ENCODE measurements at regions not wholly inside any gene's neighbourhood (a gene's known extent, or its start where the extent isn't known, plus 50 kb on each side); places are given as distances from the start of the nearest gene placed in this dataset.

DNA sequence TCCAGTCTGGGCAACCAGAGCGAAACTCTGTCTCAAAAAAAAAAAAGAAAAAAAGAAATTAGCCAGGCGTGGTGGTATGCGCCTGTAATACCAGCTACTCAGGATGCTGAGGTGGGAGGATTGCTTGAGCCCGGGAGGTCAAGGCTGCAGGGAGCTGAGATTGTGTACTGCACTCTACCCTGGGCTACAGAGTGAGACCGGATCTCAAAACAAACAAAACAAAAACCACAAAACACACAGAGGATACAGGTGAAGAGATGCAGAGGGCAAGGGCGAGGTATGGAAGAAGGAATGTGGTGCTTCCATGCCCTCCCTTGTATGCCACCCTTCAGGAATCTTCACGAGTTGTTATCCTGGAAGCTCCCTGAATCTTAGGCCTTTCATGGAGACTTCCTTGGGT, 68.5 kb downstream of the NDUFS5 start:
- intact Hi-C loops (cut with DNase I), result loop anchor here in 1 of 2 donors (10.0 kb wide), 1 partner anchor 220 kb away; the partner anchor contains the start of gene MYCBP
- Histone ChIP-seq H3K4me3 (ENCODE audit: low read length in 2 of 2) (no peak overlapping the region), H3K4me1 (ENCODE audit: control insufficient read depth in 1 of 2, insufficient read depth in 2 of 2, low read length in 2 of 2) (no peaks in the 10 kb centered on the region), H3K9me3 (ENCODE audit: control insufficient read depth, low read length) (no peaks in the 10 kb centered on the region), H3K36me3 (ENCODE audit: control insufficient read depth in 1 of 2, insufficient read depth in 2 of 2, low read length in 1 of 2) (no peaks in the 10 kb centered on the region), H3K27ac (ENCODE audit: low read depth in 1 of 2, low read length in 2 of 2) (no peak overlapping the region), H3K27me3 (ENCODE audit: control insufficient read depth in 1 of 2, insufficient read depth in 2 of 2, low read length in 1 of 2) (no peaks in the 10 kb centered on the region)
- 93 to 94% methylated on average over 7 of the region's 7 CpGs for WGBS, 2 donors
- ATAC-seq (ENCODE audit: low FRiP score) (no peak), DNase-seq (no peak)

DNA sequence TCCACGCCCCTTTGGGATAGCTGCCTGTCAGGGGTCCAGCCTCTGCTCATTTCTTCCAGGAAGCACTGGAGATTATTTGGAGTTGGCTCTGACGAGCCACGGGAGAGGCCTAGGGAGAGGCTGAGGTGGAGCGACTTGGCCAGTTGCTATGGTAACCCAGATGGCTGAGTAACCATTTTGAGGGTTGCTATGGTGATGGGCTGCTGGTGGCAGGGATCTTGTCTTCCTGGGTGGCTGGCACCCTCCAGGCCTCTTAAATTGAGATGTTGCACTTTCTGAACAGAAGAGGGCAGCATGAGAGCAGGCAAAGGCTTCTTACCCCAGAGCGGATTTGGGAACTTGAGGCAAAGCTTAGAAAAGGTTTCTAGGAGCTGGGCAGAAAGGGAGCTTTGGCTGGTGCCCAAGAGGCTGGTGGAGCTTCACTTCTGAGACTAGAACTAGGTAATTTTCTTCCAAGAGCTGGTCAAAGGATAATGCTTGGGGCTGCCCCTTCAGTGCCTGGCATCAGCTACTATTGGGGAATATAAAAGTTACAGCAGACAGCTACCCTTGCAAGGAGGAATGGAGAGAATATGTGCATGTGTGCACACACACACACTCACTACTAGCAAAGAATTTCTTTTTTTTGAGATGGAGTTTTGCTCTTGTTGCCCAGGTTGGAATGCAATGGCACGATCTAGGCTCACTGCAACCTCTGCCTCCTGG, 72.5 kb downstream of the NDUFS5 start:
- intact Hi-C loops (cut with DNase I), result loop anchor here in 1 of 2 donors (2.0 to 10.0 kb wide), 2 partner anchors 224 to 440 kb away; partner anchors contain the start of gene MYCBP
- DNase-seq (peak; percentile 73 to 87), ATAC-seq (ENCODE audit: low FRiP score) (peak; percentile 84)
- Histone ChIP-seq H3K36me3 (ENCODE audit: control insufficient read depth in 1 of 2, insufficient read depth in 2 of 2, low read length in 1 of 2) (no peaks in the 10 kb centered on the region), H3K9me3 (ENCODE audit: control insufficient read depth, low read length) (no peaks in the 10 kb centered on the region), H3K4me3 (ENCODE audit: low read length in 2 of 2) (no peak overlapping the region), H3K27ac (ENCODE audit: low read depth in 1 of 2, low read length in 2 of 2) (no peak overlapping the region), H3K4me1 (ENCODE audit: control insufficient read depth in 1 of 2, insufficient read depth in 2 of 2, low read length in 2 of 2) (no peaks in the 10 kb centered on the region), H3K27me3 (ENCODE audit: control insufficient read depth in 1 of 2, insufficient read depth in 2 of 2, low read length in 1 of 2) (no peaks in the 10 kb centered on the region)
- 11 to 17% methylated on average over 6 of the region's 6 CpGs for WGBS, 2 donors

DNA sequence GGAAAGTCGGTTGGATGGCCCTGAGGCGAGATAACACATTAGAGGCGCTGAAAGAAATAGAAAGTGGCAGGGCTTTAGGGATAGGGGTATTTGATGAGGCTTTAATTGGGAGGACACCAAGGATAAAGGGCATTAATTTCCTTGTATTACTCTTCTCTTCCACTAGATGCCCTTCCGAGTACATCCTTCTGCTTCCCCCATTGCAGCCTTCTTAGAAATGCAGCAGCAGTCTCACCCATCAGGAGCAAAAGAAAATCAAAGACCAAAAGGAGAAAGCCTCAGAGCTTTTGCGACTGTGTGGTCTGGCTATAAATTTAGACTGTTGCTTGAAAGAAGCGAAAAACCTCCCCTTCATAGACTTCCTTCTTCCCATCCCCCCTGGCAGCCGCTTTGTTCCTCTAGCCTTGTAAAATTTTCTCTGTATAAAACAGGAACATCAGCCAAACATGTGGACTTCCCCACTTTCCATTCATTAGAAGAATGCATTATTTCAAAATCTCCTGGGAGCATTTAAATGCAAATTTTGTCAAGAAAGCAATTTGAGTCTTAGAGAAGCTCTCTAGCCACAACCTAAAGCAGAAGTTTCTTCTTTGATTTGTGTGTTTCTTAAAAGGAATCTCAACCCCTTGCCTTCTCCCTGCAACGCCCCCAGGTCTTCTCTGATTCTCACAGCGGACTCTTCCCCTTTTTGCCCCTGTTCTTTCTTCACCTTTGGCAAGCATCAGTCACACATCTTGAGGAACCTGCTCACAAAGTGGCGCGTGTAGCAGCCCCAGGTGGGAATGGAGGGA, 76.6 kb downstream of the NDUFS5 start:
- intact Hi-C loops (cut with DNase I), result loop anchor here in 1 of 2 donors (5.0 to 10.0 kb wide), 3 partner anchors 155 to 435 kb away; no protein-coding TSS in a partner anchor
- Histone ChIP-seq H3K27ac (ENCODE audit: low read depth in 1 of 2, low read length in 2 of 2) (no peak overlapping the region), H3K4me1 (ENCODE audit: control insufficient read depth in 1 of 2, insufficient read depth in 2 of 2, low read length in 2 of 2) (no peaks in the 10 kb centered on the region), H3K9me3 (ENCODE audit: control insufficient read depth, low read length) (no peaks in the 10 kb centered on the region), H3K27me3 (ENCODE audit: control insufficient read depth in 1 of 2, insufficient read depth in 2 of 2, low read length in 1 of 2) (no peaks in the 10 kb centered on the region), H3K36me3 (ENCODE audit: control insufficient read depth in 1 of 2, insufficient read depth in 2 of 2, low read length in 1 of 2) (no peaks in the 10 kb centered on the region), H3K4me3 (ENCODE audit: low read length in 2 of 2) (no peak overlapping the region)
- 39 to 43% methylated on average over 11 of the region's 11 CpGs for WGBS, 2 donors
- DNase-seq (peak in 1 of 2 donors; percentile 75), ATAC-seq (ENCODE audit: low FRiP score) (peak; percentile 56)

DNA sequence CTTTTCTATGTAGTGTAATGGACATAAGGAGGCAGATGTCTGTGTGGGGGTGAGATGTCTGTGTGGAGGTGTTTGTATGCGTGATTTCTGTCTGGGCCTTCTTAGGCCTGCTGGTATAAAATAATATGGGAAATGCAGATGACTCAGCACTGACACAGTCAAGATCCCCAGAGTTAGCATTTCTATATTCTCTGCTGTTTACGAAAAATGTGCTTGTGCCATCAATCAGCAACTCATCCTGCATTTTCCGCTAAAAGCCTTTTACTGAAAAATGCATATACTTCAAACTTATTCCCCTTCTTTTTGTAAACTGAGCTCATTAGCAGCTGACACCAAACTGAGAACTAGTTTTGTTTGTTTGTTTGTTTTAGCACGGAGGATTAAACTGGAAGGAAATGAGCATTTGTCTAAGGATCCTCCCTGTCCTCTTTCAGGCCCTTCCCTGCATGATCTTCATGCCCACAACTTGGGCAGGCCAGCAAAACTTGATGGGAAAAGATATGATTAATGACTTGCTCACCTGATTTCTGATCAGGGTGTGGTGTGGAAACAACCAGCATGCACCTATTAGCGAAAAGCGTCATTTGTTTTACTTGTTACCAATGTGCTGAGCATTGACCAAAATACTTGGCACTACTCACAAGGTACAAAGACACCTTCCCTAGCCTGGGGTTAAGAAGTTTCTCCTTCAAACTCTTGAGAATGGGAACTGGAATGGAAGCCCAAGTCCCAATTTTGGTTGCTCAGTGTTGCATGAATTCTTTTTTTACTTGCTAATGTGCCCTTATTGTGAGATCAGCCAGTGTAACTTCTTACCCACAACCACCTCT, 77.4 kb downstream of the NDUFS5 start:
- WGBS, 2 donors, result 88 to 89% methylated on average over 6 of the region's 6 CpGs
- H3K4me3 ChIP-seq (ENCODE audit: low read length in 2 of 2), result no peak overlapping the region
- no peaks in the 10 kb centered on the region for H3K36me3 ChIP-seq (ENCODE audit: control insufficient read depth in 1 of 2, insufficient read depth in 2 of 2, low read length in 1 of 2)
- no peak for ATAC-seq (ENCODE audit: low FRiP score)
- intact Hi-C loops (cut with DNase I), result loop anchor here in 1 of 2 donors (5.0 to 10.0 kb wide), 3 partner anchors 154 to 434 kb away; no protein-coding TSS in a partner anchor
- H3K27me3 ChIP-seq (ENCODE audit: control insufficient read depth in 1 of 2, insufficient read depth in 2 of 2, low read length in 1 of 2), result no peaks in the 10 kb centered on the region
- peak overlapping the region in 1 of 2 donors; percentile 87 for H3K27ac ChIP-seq (ENCODE audit: low read depth in 1 of 2, low read length in 2 of 2)
- DNase-seq, result no peak
- H3K4me1 ChIP-seq (ENCODE audit: control insufficient read depth in 1 of 2, insufficient read depth in 2 of 2, low read length in 2 of 2), result peaks cover 0 to 2% of the 10 kb centered on the region in 2 donors
- H3K9me3 ChIP-seq (ENCODE audit: control insufficient read depth, low read length), result no peaks in the 10 kb centered on the region

DNA sequence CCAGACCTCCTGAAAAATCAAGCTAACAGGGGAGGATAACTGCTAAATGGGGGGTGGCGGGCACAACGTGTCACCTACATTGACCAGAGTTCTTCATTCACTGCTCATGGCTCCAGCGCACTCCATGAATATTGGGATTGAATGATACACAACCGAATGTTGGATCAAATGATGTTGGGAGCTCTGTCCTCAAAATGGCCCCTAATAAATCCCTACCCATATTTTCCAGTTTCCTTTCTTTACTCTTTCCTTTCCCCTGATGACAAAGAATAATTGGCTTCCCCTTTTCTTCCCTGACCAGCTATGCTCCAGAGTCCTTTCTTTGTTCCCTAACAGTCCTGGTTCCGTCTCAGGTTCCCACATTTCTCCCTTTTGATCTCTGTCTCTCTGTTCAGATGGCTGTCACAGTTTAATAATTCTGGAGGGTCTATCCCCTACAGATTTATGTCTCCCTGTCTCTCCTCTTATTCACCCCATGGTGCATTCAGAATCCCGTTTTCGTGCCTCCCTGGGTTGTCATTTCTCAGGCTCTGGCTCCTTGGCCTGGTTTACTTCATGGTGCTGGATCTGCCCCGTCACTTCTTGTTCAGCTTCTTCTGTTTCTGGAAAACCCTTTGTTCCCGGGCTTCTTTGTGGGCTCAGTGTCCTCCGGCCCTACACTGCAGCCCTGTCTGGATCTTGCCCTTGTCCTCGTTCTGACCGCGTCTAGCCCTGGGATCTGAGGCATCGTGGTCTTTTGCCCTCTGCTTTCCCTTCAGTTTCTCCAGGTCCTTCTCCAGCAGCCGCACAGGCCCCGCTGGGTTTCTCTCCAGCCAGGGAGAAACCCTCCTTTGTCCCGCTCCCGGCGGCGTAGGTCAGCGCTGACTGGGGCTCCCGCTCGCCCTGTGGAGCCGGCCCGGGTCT, 78.3 kb downstream of the NDUFS5 start:
- 19 to 20% methylated on average over 25 of the region's 25 CpGs for WGBS, 2 donors
- intact Hi-C loops (cut with DNase I), result loop anchor here (5.0 to 10.0 kb wide), 6 partner anchors 68 to 433 kb away; no protein-coding TSS in a partner anchor
- H3K4me1 ChIP-seq (ENCODE audit: control insufficient read depth in 1 of 2, insufficient read depth in 2 of 2, low read length in 2 of 2), result peaks cover 0 to 2% of the 10 kb centered on the region in 2 donors
- H3K9me3 ChIP-seq (ENCODE audit: control insufficient read depth, low read length), result no peaks in the 10 kb centered on the region
- H3K27me3 ChIP-seq (ENCODE audit: control insufficient read depth in 1 of 2, insufficient read depth in 2 of 2, low read length in 1 of 2), result no peaks in the 10 kb centered on the region
- H3K4me3 ChIP-seq (ENCODE audit: low read length in 2 of 2), result peak overlapping the region; percentile 42 to 79
- peak; percentile 33 for ATAC-seq (ENCODE audit: low FRiP score)
- DNase-seq, result peak; percentile 58 to 81
- H3K36me3 ChIP-seq (ENCODE audit: control insufficient read depth in 1 of 2, insufficient read depth in 2 of 2, low read length in 1 of 2), result no peaks in the 10 kb centered on the region
- peak overlapping the region; percentile 87 to 88 for H3K27ac ChIP-seq (ENCODE audit: low read depth in 1 of 2, low read length in 2 of 2)

DNA sequence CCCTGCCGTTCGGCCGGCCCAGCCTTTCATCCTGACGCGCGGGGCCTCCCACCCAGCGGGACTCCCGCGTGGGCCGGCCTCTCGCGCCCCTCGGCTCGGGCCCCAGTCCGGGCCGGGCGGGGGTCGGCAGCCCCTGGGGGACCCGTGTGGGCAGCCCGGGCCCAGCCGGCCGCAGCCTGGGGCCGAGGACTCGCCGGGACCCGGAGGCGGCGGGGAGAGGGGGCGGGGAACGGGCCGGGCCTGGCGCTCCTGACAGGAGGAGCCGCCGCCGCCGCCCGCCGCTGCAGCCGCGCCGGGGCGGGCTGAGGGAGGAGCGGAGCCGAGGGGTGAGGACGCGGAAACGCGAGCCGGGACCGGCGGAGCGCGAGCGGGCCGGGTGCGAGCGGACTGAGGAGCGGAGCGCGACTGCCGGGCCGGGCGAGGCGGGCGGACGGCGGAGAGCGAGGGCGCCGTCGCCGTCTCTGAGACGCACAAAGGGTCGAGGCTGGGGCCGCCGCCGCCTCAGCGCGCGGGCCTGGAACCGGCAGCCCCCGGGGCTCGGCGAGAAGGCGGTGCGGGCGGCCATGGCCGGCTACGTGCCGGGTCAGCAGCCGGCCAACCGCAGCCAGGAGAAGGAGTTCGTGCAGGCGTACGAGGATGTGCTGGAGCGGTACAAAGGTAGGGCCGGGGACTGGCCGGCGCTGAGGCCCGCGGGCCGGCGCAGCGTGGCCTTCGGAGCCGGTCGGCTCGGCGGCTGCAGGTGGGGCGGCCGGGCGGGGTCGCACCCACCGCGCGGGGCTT, 79.1 kb downstream of the NDUFS5 start:
- ATAC-seq (ENCODE audit: low FRiP score), result peak; percentile 85
- WGBS, 2 donors, result 0% methylated on average over 89 to 116 of the region's 116 CpGs
- Histone ChIP-seq H3K27ac (ENCODE audit: low read depth in 1 of 2, low read length in 2 of 2) (peak overlapping the region; percentile 87 to 88), H3K4me1 (ENCODE audit: control insufficient read depth in 1 of 2, insufficient read depth in 2 of 2, low read length in 2 of 2) (peaks cover 1 to 2% of the 10 kb centered on the region in 2 donors), H3K36me3 (ENCODE audit: control insufficient read depth in 1 of 2, insufficient read depth in 2 of 2, low read length in 1 of 2) (no peaks in the 10 kb centered on the region), H3K27me3 (ENCODE audit: control insufficient read depth in 1 of 2, insufficient read depth in 2 of 2, low read length in 1 of 2) (no peaks in the 10 kb centered on the region), H3K4me3 (ENCODE audit: low read length in 2 of 2) (peak overlapping the region; percentile 42 to 79), H3K9me3 (ENCODE audit: control insufficient read depth, low read length) (no peaks in the 10 kb centered on the region)
- intact Hi-C loops (cut with DNase I), result loop anchor here (5.0 to 10.0 kb wide), 5 partner anchors 67 to 310 kb away; no protein-coding TSS in a partner anchor
- peak; percentile 86 to 94 for DNase-seq

Measured in aorta (tissue), 5 donors.